H1 (cell line): ENCODE measurements at regions not wholly inside any gene's neighbourhood (a gene's known extent, or its start where the extent isn't known, plus 50 kb on each side); places are given as distances from the start of the nearest gene placed in this dataset.

Experiments
- FOSL1 ChIP-seq: IDR thresholded peaks from 2 replicates; pipeline ENCODE4 v1.6.1; 2011; ENCODE audit warnings: mild to moderate bottlenecking, low read depth, low read length, moderate library complexity; ENCODE audit not compliant: insufficient read depth
- POLR2A ChIP-seq, 2 experiments: IDR thresholded peaks; 1 replicate in 1 of 2; 2 replicates in 1 of 2; pipeline ENCODE4 v1.6.1; 2011; ENCODE audit warnings: low read depth in 2 of 2, low read length in 2 of 2, mild to moderate bottlenecking in 2 of 2; ENCODE audit errors: control extremely low read depth in 1 of 2
- RNF2 ChIP-seq: fragments of 200-900, 300-1000 bp; sonication (generic); IDR thresholded peaks from 2 replicates; pipeline ENCODE4 v1.7.1; 2016; ENCODE audit warnings: borderline replicate concordance, low read depth, mild to moderate bottlenecking, antibody characterized with exemption, low read length; ENCODE audit not compliant: poor library complexity, severe bottlenecking; ENCODE audit errors: missing control alignments
- SUZ12 ChIP-seq: fragments of 200-600 bp; sonication (generic); IDR thresholded peaks from 2 replicates; pipeline ENCODE4 v1.6.1; 2012; ENCODE audit warnings: mild to moderate bottlenecking, inconsistent platforms, low read length, moderate library complexity, mixed read lengths
- TF ChIP-seq, protein P1 (sequence below), 3 experiments: IDR thresholded peaks; 1 replicate in 2 of 3; 2 replicates in 1 of 3; pipeline versions ENCODE4 v1.5.1 to v1.6.1; 2011; ENCODE audit warnings: low read length in 3 of 3, mild to moderate bottlenecking in 3 of 3, inconsistent platforms in 2 of 3, low read depth in 1 of 3, moderate library complexity in 1 of 3; ENCODE audit not compliant: insufficient read depth in 1 of 3; ENCODE audit errors: control extremely low read depth in 1 of 3

GRCh38 chr2:147015591-147015990 is 829.2 kb upstream of the ACVR2A start (continued):
- TF ChIP-seq, protein P1, sequence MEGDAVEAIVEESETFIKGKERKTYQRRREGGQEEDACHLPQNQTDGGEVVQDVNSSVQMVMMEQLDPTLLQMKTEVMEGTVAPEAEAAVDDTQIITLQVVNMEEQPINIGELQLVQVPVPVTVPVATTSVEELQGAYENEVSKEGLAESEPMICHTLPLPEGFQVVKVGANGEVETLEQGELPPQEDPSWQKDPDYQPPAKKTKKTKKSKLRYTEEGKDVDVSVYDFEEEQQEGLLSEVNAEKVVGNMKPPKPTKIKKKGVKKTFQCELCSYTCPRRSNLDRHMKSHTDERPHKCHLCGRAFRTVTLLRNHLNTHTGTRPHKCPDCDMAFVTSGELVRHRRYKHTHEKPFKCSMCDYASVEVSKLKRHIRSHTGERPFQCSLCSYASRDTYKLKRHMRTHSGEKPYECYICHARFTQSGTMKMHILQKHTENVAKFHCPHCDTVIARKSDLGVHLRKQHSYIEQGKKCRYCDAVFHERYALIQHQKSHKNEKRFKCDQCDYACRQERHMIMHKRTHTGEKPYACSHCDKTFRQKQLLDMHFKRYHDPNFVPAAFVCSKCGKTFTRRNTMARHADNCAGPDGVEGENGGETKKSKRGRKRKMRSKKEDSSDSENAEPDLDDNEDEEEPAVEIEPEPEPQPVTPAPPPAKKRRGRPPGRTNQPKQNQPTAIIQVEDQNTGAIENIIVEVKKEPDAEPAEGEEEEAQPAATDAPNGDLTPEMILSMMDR (IDR thresholded peaks at IDR 0.05; ENCODE audit: control extremely low read depth in 1 of 3, insufficient read depth in 1 of 3, low read depth in 1 of 3, low read length in 3 of 3), result no peak
- TF ChIP-seq FOSL1 (no peak), RNF2 (no peak), SUZ12 (no peak), POLR2A (IDR thresholded peaks at IDR 0.05; ENCODE audit: control extremely low read depth in 1 of 2, low read depth in 2 of 2, low read length in 2 of 2) (no peak)
